Myocyte (in vitro differentiated cells): ENCODE measurements at regions not wholly inside any gene's neighbourhood (a gene's known extent, or its start where the extent isn't known, plus 50 kb on each side); places are given as distances from the start of the nearest gene placed in this dataset.
"Not testable (repeated sequence)": the region's sequence is repeated elsewhere in the genome, so short reads cannot be mapped to it uniquely, and the experiment has no call there.

Source experiments
- DNase-seq: peaks from one replicate; pipeline ENCODE4 v3.0.0-alpha.2; 2012; ENCODE audit warnings: low read depth

DNA sequence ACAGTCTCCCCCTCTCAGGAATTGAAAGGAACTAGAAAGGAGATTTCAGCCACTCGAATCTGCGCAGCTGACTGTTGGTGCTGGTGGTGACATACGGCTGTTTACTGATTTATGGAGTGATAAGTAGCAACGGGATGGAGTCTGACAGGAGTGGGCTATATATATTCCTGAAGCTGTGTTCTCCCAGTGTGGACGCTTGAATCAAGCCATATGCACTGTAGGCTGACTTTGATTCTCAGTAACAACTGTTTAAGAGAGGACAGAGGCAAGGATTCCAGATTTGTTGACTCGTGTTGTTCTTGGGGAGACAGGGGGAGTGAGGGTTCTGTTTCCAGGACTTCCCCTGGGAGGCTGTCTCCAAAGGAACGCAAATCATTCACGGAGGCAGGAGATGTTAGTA is 260.1 kb upstream of the AUTS2 start:
- no peak for DNase-seq

DNA sequence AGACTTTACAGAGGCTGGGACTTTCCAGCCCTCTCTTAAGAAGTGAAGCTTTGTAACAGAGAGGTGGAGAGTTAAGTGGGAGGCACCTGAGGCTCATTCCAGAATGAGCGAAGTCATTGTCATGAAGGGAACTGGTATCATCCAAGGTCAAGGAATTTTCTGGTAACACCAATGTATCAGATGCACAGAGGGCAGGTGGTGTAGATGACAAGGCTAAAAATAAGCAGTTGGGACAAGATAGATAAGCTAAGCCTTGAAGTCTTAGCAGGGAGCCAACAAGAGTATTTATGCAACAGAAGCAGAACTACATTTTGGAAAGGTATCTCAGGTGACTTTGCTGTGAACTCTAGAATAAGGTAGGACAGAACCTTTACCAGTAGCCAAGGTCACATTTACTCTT is 257.0 kb upstream of the AUTS2 start:
- DNase-seq = no peak

DNA sequence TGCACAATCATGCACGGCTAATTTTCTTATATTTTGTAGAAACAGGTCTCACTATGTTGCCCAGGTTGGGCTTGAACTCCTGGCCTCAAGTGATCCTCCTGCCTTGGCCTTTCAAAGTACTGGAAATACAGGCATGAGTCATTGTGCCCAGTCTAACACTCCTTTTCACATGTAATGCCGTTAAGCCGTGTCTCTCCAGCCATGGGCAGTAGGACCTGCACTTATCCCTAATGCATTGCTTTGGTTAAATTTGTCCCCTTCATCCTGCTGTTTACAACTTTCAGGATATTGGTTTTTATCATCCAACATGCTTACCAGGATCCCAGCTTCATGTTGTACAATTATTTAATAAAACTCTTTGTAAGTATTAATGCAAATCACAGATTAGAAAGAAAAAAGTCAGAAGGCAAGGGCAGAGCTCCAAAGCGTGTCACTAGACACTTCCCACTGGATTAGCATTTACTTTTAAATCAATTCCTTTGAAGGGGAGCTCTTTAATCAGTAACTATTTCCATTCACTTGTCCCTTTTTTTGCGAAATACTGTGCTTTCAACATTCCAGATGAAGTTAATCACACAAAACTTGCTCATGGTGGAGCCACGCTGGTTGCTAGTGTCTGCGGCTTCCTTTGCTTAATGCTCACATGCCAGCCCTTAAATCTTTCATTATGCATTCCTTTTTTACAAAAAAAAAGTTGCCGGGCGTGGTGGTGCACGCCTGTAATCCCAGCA is 256.0 kb upstream of the AUTS2 start:
- no peak for DNase-seq

DNA sequence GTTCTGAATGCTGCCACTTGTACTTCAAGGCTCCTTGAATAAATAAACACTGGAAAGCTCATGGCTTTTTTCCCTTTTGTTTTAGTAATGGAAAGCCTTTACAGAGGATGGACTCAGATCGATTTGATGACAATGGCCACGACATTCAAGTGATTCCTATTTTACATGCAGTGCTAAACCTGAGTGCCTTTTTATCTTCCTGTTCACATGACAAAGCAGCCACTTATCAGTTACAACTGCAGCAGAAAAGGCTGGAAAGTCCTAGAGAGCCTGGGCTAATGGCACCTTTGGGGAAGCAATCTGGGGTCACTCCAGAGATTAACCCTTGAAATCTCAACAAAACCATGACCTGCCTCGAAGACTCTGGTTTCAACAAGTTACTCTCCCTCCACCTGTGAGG is 249.0 kb upstream of the AUTS2 start:
- no peak for DNase-seq

DNA sequence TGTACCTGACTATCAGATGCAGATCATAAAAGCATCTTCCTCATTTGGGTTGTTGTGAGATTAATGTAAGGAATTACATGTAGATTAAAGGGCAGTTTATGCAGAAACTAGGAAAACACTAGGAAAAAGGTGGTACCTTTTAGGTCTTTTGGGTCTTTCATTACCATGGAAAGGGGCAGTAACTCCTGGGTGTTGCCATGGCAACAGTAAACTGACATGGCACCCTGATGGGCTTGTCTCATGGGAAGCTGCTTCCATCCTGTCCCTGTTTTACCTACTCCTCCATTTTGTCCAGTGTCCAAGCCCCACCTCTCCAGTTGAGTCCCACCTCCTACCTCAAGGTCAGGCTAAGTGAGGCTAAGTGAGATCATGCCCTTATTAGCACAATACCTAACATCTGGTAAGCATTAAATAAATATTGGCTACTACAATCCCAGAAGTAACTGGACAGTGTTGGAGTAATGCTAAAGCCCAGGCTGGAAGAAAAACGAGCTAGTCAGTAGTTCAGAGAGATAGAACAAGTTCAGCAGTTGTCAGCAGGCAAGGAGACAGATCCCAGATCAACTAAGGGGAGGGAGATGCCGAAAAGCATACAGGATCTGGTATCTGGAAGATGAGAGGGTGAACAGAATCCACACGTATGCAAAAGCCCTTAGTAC is 240.0 kb upstream of the AUTS2 start:
- DNase-seq = no peak

DNA sequence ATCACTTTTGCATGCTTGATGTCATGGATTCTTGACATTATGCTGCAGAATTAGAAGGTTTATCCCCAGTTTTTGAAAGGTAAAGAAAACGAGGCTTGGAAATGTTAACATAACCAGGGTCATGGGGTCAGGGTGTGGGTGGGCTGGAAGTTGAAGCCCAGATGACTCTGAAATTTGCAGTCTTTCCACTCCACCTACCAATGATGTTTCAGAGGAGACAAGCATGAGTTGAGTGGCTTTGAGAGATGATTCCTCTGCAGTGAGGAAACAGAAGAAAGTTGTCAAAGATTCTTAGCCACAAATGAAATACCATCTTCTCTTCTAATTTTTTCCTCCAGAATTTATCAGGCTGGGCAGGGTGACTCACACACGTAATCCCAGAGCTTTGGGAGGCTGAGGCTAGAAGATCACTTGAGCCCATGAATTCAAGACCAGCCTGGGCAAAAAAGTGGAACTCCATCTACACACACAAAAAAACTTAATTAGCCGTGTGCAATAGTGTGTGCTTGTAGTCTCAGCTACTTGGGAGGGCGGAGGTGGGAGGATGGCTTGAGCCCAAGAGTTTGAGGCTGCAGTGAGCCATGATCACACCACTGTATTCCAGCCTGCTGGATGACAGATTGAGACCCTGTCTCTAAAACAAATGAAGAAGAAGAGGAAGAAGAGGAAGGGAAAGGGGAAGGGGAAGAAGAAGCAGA is 239.1 kb upstream of the AUTS2 start:
- no peak for DNase-seq

DNA sequence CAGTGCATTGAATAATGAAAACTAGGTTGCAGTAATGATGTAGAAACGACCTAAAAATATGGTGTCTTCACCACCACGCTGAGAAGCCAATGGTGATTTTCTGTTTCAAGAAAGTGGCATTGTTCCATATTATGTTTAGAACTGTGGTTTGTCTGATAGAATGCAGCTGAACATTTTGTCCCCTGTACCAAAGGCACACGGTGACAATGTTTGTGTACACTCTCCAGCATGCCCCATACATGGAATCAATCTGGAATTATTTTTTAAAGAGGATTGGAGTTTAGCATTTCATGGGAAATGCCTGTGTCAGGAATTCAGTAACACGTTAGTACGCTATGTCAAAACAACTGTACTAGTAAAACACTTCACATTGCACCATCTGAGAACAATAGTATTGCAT is 237.4 kb upstream of the AUTS2 start:
- DNase-seq = no peak

DNA sequence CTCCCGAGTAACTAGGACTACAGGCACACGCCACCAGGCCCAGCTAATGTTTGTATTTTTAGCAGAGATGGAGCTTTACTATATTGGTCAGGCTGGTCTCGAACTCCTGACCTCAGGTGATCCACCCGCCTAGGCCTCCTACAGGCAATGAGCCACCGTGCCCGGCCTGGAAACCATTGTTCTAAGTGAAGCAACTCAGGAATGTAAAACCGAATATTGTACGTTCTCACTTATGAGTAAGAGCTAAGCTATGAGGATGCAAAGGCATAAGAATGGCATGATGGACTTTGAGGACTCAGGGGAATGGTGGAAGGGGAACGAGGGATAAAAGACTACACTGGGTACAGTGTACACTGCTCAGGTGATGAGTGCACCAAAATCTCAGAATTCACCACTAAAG is 235.1 kb upstream of the AUTS2 start:
- no peak for DNase-seq

DNA sequence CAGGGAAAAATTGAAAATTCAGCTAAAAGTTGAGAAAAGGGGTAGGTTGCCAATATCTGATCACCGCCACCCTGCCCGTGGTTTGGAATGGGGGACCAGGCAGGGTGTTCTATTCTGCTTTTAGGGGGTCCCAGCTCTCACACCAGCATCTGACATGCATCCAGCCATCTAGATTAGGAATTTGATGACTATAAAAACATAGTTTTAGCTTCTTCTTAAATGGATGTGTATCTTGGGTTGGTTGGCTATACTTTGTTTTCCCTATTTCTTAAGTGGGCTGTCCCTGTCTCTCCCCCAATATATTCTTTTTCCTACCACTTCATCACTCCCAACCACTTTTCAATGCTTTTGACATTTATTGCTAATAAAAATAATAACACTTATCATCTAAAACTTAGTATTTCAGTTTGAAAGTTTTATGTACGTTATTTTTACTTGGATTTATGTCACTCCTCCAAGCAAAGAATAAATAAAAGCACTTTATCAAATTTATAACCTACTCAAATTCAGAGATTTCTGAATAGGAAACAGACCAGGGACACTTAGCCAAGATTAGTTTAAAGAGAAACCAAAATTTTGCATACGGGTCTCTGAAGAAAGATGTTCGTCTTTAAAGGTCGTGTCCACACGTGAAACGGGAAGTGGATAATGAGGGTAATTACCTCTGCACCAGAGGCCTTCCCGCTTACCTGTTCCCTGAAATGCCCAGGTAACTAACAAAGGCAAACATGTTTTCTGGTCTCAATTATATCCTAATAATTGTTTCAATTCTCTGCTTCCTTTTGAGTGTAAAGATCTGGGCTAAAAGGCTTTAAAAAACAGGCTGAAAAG is 233.2 kb upstream of the AUTS2 start:
- no peak for DNase-seq

DNA sequence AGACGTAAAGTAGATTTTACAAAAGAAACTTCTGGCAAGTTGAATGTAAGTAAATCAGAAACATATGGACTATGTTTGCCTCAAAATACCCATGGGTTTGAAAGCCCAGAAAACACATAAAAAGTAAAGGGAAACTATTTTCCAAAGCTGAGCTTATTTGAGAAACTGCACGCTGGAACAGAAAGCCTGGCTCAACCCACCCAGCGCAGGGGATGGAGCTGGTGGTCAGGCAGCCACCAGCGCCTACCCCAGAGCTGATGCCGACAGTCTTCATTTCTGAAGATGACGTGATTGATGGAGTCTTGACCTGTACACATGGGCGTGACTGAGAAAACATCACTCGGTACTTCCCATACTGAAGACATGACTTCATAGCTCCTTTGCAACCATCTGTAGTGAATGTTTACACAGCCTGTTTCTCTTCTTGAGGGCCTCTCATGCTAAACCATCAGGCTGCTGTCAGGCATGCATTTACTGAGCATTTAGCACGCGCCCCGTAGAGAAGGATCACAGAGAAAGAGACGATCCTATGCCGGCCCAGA is 232.6 kb upstream of the AUTS2 start:
- DNase-seq = no peak

DNA sequence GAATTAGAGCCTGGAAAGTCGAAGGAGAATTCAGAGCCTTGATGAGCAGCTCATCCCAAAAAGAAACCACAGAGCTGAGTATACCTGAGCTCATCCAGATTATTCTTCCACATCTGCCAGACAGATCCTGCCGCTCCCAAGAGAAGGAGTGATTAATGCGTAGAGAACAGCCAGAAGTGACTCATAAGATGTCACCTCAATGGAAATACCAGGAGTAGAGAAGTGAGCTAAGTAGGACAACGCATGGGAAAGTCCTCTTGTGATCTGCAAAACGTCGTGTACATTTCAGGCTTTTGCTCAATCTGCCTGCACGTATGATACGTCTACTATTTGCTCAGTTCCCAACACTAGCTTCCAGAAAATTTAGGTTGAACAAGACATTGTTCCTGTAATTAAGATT is 230.5 kb upstream of the AUTS2 start:
- no peak for DNase-seq

DNA sequence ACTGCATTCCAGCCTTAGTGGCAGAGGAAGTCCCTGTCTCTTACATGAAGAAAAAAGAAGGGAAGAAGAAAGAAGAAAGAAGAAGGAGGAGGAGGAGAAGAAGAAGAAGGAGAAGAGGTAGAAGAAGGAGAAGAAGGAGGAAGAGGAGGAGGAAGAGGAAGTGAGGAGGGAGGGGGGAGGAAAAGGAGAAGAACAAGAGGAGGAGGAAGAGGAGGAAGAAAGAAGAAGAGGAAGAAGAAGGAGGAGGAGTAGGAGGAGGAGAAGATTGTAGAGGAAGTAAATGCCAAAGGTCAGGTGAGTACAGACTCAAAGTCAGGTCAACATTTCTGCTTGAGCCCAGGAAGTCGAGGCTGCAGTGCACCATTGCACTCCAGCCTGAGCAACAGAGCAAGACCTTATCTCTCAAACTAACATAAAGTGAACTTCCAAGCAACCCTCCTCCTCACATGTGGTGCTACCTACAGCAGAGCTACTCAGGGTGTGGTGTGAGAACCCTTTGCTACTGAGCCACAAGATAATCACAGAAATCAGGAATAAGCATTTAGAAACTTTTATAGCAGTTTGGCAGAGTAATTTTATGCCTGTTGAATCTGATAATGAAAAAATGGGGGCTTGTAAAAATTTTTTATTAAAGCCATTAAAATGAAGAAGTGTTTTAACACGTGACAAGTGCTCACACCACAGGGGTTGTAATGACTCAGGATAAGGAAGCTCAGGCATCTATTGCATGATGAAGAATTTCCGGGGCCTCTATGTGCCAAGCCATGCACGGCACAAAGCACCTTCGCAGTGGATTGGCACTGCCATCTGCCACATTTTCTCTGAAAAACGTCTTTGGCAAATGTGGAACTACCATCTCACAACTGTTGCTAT is 224.9 kb upstream of the AUTS2 start:
- DNase-seq = no peak

DNA sequence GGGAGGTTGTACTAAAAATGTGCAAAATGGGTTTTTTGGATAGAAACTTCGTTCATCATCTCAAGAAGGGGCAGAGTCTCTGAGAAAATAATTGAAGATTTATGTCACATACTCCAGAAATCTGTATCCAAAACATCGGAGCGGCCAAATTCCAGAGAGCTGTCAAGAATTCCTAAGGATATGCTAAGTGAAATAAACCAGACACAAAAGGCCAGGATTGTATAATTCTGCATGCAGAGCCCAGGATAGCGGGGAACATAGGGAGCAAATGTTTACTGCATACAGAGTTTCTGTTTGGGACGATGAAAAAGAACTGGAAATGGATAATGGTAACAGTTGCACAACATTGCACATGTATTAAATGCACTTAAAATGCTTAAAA is 224.2 kb upstream of the AUTS2 start:
- DNase-seq = no peak

DNA sequence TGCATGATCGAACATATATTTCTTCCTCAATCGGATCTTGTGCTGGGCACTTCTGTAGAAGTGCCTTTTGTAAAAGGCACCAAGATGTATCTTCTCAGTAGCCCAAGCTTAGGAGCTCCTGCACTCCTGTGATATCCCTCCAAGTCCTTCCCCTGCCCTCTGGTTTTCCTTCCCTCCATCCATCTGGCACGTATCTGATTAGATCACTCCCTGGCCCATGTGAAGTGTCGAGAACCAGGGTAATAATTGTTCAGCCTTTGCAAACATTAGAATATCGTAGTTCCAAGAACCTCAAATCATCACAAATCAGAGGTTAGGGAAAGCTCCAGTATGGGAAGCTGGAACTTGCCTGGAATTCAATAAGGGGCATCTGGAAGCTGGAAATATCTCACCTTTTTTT is 221.1 kb upstream of the AUTS2 start:
- DNase-seq = no peak

DNA sequence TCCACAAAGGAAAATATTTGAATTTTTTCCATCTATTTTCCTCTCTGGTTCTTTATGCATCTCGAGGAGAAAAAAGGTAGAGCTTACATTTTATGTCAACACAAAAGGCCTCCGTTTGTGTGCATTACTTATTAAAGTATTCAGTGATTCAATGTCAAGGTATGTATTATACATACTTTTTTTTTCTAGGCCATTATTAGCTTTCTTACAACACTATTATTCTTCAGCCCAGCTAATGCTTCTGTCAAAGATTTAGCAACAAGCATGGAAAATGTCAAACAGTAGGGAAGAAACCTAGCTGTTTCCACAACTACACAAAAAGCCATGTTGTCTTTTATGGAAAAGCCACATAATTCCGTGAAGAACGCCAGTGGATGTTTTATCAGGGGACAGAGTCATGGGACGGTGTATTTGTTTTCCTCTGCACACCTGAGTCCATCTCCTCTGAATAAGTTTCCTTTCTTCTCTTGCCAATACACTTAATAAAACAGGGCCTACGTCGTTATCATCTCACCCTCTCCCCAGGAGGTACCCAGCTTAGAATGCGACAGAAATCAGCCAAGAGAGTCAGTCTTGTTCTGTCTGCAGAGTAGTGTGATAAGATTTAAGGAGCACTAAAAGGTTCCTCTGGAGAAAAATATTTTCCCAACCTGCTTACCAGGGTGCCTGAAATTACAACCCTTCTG is 209.7 kb upstream of the AUTS2 start:
- no peak for DNase-seq

DNA sequence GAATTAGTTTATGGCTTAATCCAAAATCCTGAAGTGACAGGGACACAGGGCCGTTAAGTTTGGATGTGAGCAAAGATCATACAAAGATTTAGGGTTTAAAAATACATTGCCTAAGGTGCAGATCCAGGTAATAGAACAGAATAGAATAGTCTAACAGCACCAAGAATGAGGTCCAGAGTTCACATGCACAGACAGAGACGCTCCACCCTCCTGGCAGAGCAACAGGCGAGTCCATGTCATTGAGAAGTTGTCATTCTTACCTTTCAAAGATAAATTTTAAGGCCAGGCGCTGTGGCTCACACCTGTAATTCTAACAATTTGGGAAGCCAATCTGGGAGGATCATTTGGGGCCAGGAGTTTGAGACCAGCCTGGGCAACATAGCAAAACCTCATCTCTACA is 209.1 kb upstream of the AUTS2 start:
- no peak for DNase-seq

DNA sequence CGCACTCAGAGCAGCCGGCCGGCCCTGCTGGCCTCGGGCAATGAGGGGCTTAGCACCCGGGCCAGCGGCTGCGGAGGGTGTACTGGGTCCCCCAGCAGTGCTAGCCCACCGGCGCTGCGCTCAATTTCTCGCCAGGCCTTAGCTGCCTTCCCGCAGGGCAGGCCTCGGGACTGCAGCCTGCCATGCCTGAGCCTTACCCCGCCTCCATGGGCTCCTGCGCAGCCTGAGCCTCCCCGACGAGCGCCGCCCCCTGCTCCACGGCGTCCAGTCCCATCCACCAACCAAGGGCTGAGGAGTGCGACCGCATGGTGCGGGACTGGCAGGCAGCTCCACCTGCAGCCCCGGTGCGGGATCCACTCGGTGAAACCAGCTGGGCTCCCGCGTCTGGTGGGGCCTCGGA is 204.4 kb upstream of the AUTS2 start:
- not testable (repeated sequence) for DNase-seq

DNA sequence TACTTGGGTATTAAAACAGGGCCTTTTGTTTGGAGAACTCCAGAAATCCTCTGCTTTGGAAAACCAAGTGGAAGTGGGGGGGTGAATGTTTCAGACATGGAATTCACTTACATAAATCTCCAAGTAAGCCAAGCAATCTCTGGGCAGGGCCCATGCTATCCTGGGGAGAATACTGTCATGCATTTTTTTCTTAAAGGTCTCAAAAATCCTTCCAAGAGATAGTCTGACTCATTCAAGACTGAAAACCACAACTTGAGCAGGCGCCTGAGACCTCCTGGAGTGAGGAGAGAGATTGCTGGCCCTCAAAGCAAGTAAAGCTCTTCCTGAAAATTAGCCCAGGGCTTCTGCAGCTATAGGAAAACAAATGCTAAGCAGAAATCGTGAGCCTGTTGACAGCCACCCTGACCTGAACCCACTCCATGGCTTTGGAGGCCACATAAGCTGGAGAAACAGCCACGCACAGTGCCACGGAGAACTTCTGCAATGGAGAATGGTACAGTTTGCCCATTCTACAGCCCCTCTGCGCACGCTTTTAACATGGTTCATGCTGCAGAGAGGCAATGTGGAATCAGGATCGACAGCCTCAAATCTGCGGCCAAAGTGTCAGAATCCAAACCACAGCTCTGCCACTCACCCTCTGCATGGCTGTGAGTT is 203.1 kb upstream of the AUTS2 start:
- no peak for DNase-seq

DNA sequence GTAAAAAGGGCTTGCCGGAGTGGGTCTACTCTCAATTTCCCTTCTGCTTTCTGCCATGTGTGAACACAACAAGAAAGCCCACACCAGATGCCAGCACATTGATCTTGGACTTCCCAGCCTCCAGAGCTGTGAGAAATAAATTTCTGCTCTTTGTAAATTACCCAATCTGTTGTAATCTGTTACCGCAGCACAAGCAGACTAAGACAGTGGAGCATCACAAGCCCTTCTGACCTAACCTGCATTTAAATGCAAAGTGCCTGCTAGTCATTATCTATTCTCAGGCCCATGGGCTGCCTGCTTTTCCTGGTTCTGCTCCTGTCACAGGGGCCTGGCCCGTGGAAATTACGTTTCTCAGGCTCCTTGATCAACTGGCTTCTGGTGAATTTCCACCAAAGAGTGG is 199.3 kb upstream of the AUTS2 start:
- DNase-seq = no peak
